ENCODE measurements at regions not wholly inside any gene's neighbourhood (a gene's known extent, or its start where the extent isn't known, plus 50 kb on each side); places are given as distances from the start of the nearest gene placed in this dataset.

DNA sequence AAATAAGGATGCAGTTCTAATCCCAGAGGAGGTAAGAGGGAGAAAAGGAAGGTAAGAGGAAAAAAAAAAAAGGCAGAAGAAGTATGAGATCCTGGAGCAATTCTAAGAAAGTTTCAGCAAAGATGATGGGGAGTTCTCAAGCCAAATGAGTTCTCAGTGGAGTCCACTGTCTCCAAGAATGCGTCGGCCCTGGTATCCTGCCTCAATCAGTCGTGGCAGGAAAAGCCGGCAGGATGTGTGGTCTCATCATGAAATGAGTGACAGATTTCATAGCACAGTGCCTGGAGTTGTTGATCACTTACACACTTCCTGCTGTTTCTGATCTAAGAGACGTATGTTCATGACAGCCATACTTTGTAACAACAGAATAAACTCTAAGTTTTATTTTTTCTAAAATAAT lies 554.9 kb downstream of the NXPH1 start:
- TF ChIP-seq POLR2AphosphoS5 (IDR thresholded peaks at IDR 0.05; ENCODE audit: low read depth, low read length): no peak
- TF ChIP-seq, protein P1, sequence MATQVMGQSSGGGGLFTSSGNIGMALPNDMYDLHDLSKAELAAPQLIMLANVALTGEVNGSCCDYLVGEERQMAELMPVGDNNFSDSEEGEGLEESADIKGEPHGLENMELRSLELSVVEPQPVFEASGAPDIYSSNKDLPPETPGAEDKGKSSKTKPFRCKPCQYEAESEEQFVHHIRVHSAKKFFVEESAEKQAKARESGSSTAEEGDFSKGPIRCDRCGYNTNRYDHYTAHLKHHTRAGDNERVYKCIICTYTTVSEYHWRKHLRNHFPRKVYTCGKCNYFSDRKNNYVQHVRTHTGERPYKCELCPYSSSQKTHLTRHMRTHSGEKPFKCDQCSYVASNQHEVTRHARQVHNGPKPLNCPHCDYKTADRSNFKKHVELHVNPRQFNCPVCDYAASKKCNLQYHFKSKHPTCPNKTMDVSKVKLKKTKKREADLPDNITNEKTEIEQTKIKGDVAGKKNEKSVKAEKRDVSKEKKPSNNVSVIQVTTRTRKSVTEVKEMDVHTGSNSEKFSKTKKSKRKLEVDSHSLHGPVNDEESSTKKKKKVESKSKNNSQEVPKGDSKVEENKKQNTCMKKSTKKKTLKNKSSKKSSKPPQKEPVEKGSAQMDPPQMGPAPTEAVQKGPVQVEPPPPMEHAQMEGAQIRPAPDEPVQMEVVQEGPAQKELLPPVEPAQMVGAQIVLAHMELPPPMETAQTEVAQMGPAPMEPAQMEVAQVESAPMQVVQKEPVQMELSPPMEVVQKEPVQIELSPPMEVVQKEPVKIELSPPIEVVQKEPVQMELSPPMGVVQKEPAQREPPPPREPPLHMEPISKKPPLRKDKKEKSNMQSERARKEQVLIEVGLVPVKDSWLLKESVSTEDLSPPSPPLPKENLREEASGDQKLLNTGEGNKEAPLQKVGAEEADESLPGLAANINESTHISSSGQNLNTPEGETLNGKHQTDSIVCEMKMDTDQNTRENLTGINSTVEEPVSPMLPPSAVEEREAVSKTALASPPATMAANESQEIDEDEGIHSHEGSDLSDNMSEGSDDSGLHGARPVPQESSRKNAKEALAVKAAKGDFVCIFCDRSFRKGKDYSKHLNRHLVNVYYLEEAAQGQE (IDR thresholded peaks at IDR 0.05; ENCODE audit: insufficient read depth in 1 of 2, low read depth in 2 of 2, low read length in 2 of 2): no peak

All from PFSK-1 (cell line).